ENCODE measurements at regions not wholly inside any gene's neighbourhood (a gene's known extent, or its start where the extent isn't known, plus 50 kb on each side); places are given as distances from the start of the nearest gene placed in this dataset.

- Histone ChIP-seq H3K4me3 (ENCODE audit: low read length in 2 of 2) (no peak overlapping the region), H3K9me3 (ENCODE audit: control insufficient read depth in 2 of 2, low read length in 2 of 2) (no peaks in the 10 kb centered on the region), H3K27me3 (ENCODE audit: control insufficient read depth in 2 of 2, insufficient read depth in 2 of 2, low read length in 2 of 2) (no peaks in the 10 kb centered on the region), H3K4me1 (ENCODE audit: control insufficient read depth in 2 of 2, insufficient read depth in 2 of 2, low read length in 2 of 2) (peaks cover 2% of the 10 kb centered on the region in 2 donors), H3K9ac (ENCODE audit: low read depth in 1 of 2, low read length in 2 of 2) (no peak overlapping the region), H3K27ac (ENCODE audit: low read depth in 2 of 2, low read length in 2 of 2) (no peak overlapping the region), H3K36me3 (ENCODE audit: control insufficient read depth in 2 of 2, insufficient read depth in 2 of 2, low read length in 2 of 2) (no peaks in the 10 kb centered on the region)
Observed at GRCh38 chr1:25068316-25068715, 138.2 kb upstream of the RUNX3 start.

GRCh38 chr1:25067518-25068251 lies 137.6 kb upstream of the RUNX3 start:
- no peak overlapping the region for H3K4me3 ChIP-seq (ENCODE audit: low read length in 2 of 2)
- no peak overlapping the region for H3K27ac ChIP-seq (ENCODE audit: low read depth in 2 of 2, low read length in 2 of 2)
- H3K9me3 ChIP-seq (ENCODE audit: control insufficient read depth in 2 of 2, low read length in 2 of 2): no peaks in the 10 kb centered on the region
- no peaks in the 10 kb centered on the region for H3K36me3 ChIP-seq (ENCODE audit: control insufficient read depth in 2 of 2, insufficient read depth in 2 of 2, low read length in 2 of 2)
- H3K4me1 ChIP-seq (ENCODE audit: control insufficient read depth in 2 of 2, insufficient read depth in 2 of 2, low read length in 2 of 2): peaks cover 2% of the 10 kb centered on the region in 2 donors
- no peaks in the 10 kb centered on the region for H3K27me3 ChIP-seq (ENCODE audit: control insufficient read depth in 2 of 2, insufficient read depth in 2 of 2, low read length in 2 of 2)
- H3K9ac ChIP-seq (ENCODE audit: low read depth in 1 of 2, low read length in 2 of 2): no peak overlapping the region

GRCh38 chr1:25066731-25067517 lies 136.8 kb upstream of the RUNX3 start:
- Histone ChIP-seq H3K27ac (ENCODE audit: low read depth in 2 of 2, low read length in 2 of 2) (no peak overlapping the region), H3K9ac (ENCODE audit: low read depth in 1 of 2, low read length in 2 of 2) (no peak overlapping the region), H3K4me3 (ENCODE audit: low read length in 2 of 2) (no peak overlapping the region), H3K4me1 (ENCODE audit: control insufficient read depth in 2 of 2, insufficient read depth in 2 of 2, low read length in 2 of 2) (peaks cover 2% of the 10 kb centered on the region in 2 donors), H3K36me3 (ENCODE audit: control insufficient read depth in 2 of 2, insufficient read depth in 2 of 2, low read length in 2 of 2) (no peaks in the 10 kb centered on the region), H3K27me3 (ENCODE audit: control insufficient read depth in 2 of 2, insufficient read depth in 2 of 2, low read length in 2 of 2) (no peaks in the 10 kb centered on the region), H3K9me3 (ENCODE audit: control insufficient read depth in 2 of 2, low read length in 2 of 2) (no peaks in the 10 kb centered on the region)

- no peak overlapping the region for H3K4me3 ChIP-seq (ENCODE audit: low read length in 2 of 2)
- no peaks in the 10 kb centered on the region for H3K9me3 ChIP-seq (ENCODE audit: control insufficient read depth in 2 of 2, low read length in 2 of 2)
- no peak overlapping the region for H3K27ac ChIP-seq (ENCODE audit: low read depth in 2 of 2, low read length in 2 of 2)
- peaks cover 2% of the 10 kb centered on the region in 2 donors for H3K4me1 ChIP-seq (ENCODE audit: control insufficient read depth in 2 of 2, insufficient read depth in 2 of 2, low read length in 2 of 2)
- H3K27me3 ChIP-seq (ENCODE audit: control insufficient read depth in 2 of 2, insufficient read depth in 2 of 2, low read length in 2 of 2): no peaks in the 10 kb centered on the region
- no peak overlapping the region for H3K9ac ChIP-seq (ENCODE audit: low read depth in 1 of 2, low read length in 2 of 2)
- no peaks in the 10 kb centered on the region for H3K36me3 ChIP-seq (ENCODE audit: control insufficient read depth in 2 of 2, insufficient read depth in 2 of 2, low read length in 2 of 2)
Observed at GRCh38 chr1:25066256-25066655, 136.2 kb upstream of the RUNX3 start.

- Histone ChIP-seq H3K9ac (ENCODE audit: low read depth in 1 of 2, low read length in 2 of 2) (no peak overlapping the region), H3K27me3 (ENCODE audit: control insufficient read depth in 2 of 2, insufficient read depth in 2 of 2, low read length in 2 of 2) (no peaks in the 10 kb centered on the region), H3K27ac (ENCODE audit: low read depth in 2 of 2, low read length in 2 of 2) (no peak overlapping the region), H3K4me1 (ENCODE audit: control insufficient read depth in 2 of 2, insufficient read depth in 2 of 2, low read length in 2 of 2) (peaks cover 2% of the 10 kb centered on the region in 2 donors), H3K9me3 (ENCODE audit: control insufficient read depth in 2 of 2, low read length in 2 of 2) (no peaks in the 10 kb centered on the region), H3K36me3 (ENCODE audit: control insufficient read depth in 2 of 2, insufficient read depth in 2 of 2, low read length in 2 of 2) (no peaks in the 10 kb centered on the region), H3K4me3 (ENCODE audit: low read length in 2 of 2) (no peak overlapping the region)
Observed at GRCh38 chr1:25065795-25066238, 135.7 kb upstream of the RUNX3 start.

- Histone ChIP-seq H3K4me3 (ENCODE audit: low read length in 2 of 2) (no peak overlapping the region), H3K9me3 (ENCODE audit: control insufficient read depth in 2 of 2, low read length in 2 of 2) (no peaks in the 10 kb centered on the region), H3K27me3 (ENCODE audit: control insufficient read depth in 2 of 2, insufficient read depth in 2 of 2, low read length in 2 of 2) (no peaks in the 10 kb centered on the region), H3K4me1 (ENCODE audit: control insufficient read depth in 2 of 2, insufficient read depth in 2 of 2, low read length in 2 of 2) (peaks cover 2% of the 10 kb centered on the region in 2 donors), H3K36me3 (ENCODE audit: control insufficient read depth in 2 of 2, insufficient read depth in 2 of 2, low read length in 2 of 2) (no peaks in the 10 kb centered on the region), H3K9ac (ENCODE audit: low read depth in 1 of 2, low read length in 2 of 2) (no peak overlapping the region), H3K27ac (ENCODE audit: low read depth in 2 of 2, low read length in 2 of 2) (no peak overlapping the region)
Observed at GRCh38 chr1:25065321-25065721, 135.2 kb upstream of the RUNX3 start.

GRCh38 chr1:25064465-25065240 lies 134.6 kb upstream of the RUNX3 start:
- H3K9ac ChIP-seq (ENCODE audit: low read depth in 1 of 2, low read length in 2 of 2): no peak overlapping the region
- no peak overlapping the region for H3K27ac ChIP-seq (ENCODE audit: low read depth in 2 of 2, low read length in 2 of 2)
- H3K36me3 ChIP-seq (ENCODE audit: control insufficient read depth in 2 of 2, insufficient read depth in 2 of 2, low read length in 2 of 2): no peaks in the 10 kb centered on the region
- H3K4me3 ChIP-seq (ENCODE audit: low read length in 2 of 2): no peak overlapping the region
- no peaks in the 10 kb centered on the region for H3K9me3 ChIP-seq (ENCODE audit: control insufficient read depth in 2 of 2, low read length in 2 of 2)
- peaks cover 2% of the 10 kb centered on the region in 2 donors for H3K4me1 ChIP-seq (ENCODE audit: control insufficient read depth in 2 of 2, insufficient read depth in 2 of 2, low read length in 2 of 2)
- no peaks in the 10 kb centered on the region for H3K27me3 ChIP-seq (ENCODE audit: control insufficient read depth in 2 of 2, insufficient read depth in 2 of 2, low read length in 2 of 2)

- Histone ChIP-seq H3K27me3 (ENCODE audit: control insufficient read depth in 2 of 2, insufficient read depth in 2 of 2, low read length in 2 of 2) (no peaks in the 10 kb centered on the region), H3K9ac (ENCODE audit: low read depth in 1 of 2, low read length in 2 of 2) (no peak overlapping the region), H3K36me3 (ENCODE audit: control insufficient read depth in 2 of 2, insufficient read depth in 2 of 2, low read length in 2 of 2) (no peaks in the 10 kb centered on the region), H3K4me3 (ENCODE audit: low read length in 2 of 2) (no peak overlapping the region), H3K9me3 (ENCODE audit: control insufficient read depth in 2 of 2, low read length in 2 of 2) (no peaks in the 10 kb centered on the region), H3K27ac (ENCODE audit: low read depth in 2 of 2, low read length in 2 of 2) (no peak overlapping the region), H3K4me1 (ENCODE audit: control insufficient read depth in 2 of 2, insufficient read depth in 2 of 2, low read length in 2 of 2) (peaks cover 2% of the 10 kb centered on the region in 2 donors)
Observed at GRCh38 chr1:25063591-25064416, 133.7 kb upstream of the RUNX3 start.

- Histone ChIP-seq H3K9me3 (ENCODE audit: control insufficient read depth in 2 of 2, low read length in 2 of 2) (no peaks in the 10 kb centered on the region), H3K4me3 (ENCODE audit: low read length in 2 of 2) (no peak overlapping the region), H3K36me3 (ENCODE audit: control insufficient read depth in 2 of 2, insufficient read depth in 2 of 2, low read length in 2 of 2) (no peaks in the 10 kb centered on the region), H3K9ac (ENCODE audit: low read depth in 1 of 2, low read length in 2 of 2) (no peak overlapping the region), H3K4me1 (ENCODE audit: control insufficient read depth in 2 of 2, insufficient read depth in 2 of 2, low read length in 2 of 2) (peaks cover 2% of the 10 kb centered on the region in 2 donors), H3K27ac (ENCODE audit: low read depth in 2 of 2, low read length in 2 of 2) (no peak overlapping the region), H3K27me3 (ENCODE audit: control insufficient read depth in 2 of 2, insufficient read depth in 2 of 2, low read length in 2 of 2) (no peaks in the 10 kb centered on the region)
Observed at GRCh38 chr1:25062621-25063255, 132.7 kb upstream of the RUNX3 start.
